GM12878 (cell line): ENCODE measurements at regions not wholly inside any gene's neighbourhood (a gene's known extent, or its start where the extent isn't known, plus 50 kb on each side); places are given as distances from the start of the nearest gene placed in this dataset.

Experiments
- ATAC-seq: fragments of 200-7000 bp; cut with Tn5 transposase; 3 replicates; pipeline ENCODE4 v1.9.1; 2020; ENCODE audit warnings: mild to moderate bottlenecking, moderate library complexity
- BruUV-seq: library from RNA; stranded (reverse); fragments of 400-500 nt; replicated peaks from 2 replicates; lab custom pipeline; 2021; lab: Mats Ljungman, UMichigan
- CTCF ChIA-PET: fragments of 300-600 bp; sonication (Branson Sonifier 250); formaldehyde crosslinking; extraction: SDS; loops from one replicate; lab custom pipeline; 2021; ENCODE audit warnings: inconsistent platforms; lab: Yijun Ruan, JAX
- POLR2A ChIA-PET: fragments of 350-600 bp; formaldehyde crosslinking; extraction: SDS; loops from one replicate; lab custom pipeline; 2021; ENCODE audit warnings: inconsistent platforms; lab: Charles Lee
- RAD21 ChIA-PET: fragments of 300-600 bp; sonication (Branson Sonifier 250); formaldehyde crosslinking; loops from one replicate; lab custom pipeline; 2023; ENCODE audit warnings: antibody characterized with exemption; ENCODE audit not compliant: unreplicated experiment; lab: Charles Lee
- SMC1A ChIA-PET: fragments of 300-600 bp; sonication (Branson Sonifier 250); formaldehyde crosslinking; loops from one replicate; lab custom pipeline; 2023; ENCODE audit not compliant: unreplicated experiment, uncharacterized antibody; lab: Charles Lee
- DNase-seq: peaks from one replicate; pipeline ENCODE4 v3.0.0-alpha.2; 2011; ENCODE audit warnings: low read depth, low spot score
- FAIRE-seq: peaks from 3 replicates; lab custom pipeline; 2011; peaks lifted over from hg19 to GRCh38; lab: Jason Lieb, UNC
- H2AFZ ChIP-seq: 2 replicates; pipeline ENCODE4 v1.6.0; 2011; ENCODE audit warnings: low read depth, low read length, control low read depth; ENCODE audit not compliant: control insufficient read depth
- H3K27ac ChIP-seq: 2 replicates; pipeline ENCODE4 v1.5.1; 2011; ENCODE audit warnings: control low read depth; ENCODE audit not compliant: control insufficient read depth, insufficient read depth
- H3K27me3 ChIP-seq, 2 experiments: replicated peaks in 1 of 2; 2 replicates each; pipeline versions ENCODE4 v1.6.0 to v1.6.1; 2011; ENCODE audit warnings: low read length in 1 of 2; ENCODE audit not compliant: control insufficient read depth in 2 of 2, insufficient read depth in 2 of 2
- H3K36me3 ChIP-seq, 2 experiments: 2 replicates each; pipeline ENCODE4 v1.5.1; 2011; ENCODE audit warnings: low read length in 1 of 2; ENCODE audit not compliant: control insufficient read depth in 2 of 2, insufficient read depth in 2 of 2
- H3K4me1 ChIP-seq: 2 replicates; pipeline ENCODE4 v1.6.1; 2011; ENCODE audit warnings: mild to moderate bottlenecking, low read length, moderate library complexity, mixed read lengths; ENCODE audit not compliant: control insufficient read depth, insufficient read depth
- H3K4me2 ChIP-seq: 2 replicates; pipeline ENCODE4 v1.6.0; 2011; ENCODE audit warnings: control low read depth; ENCODE audit not compliant: control insufficient read depth, insufficient read depth
- H3K4me3 ChIP-seq: fragments of 200-600 bp; sonication (generic); 2 replicates; pipeline ENCODE4 v1.5.1; 2016
- H3K79me2 ChIP-seq: 2 replicates; pipeline ENCODE4 v1.6.0; 2011; ENCODE audit warnings: low read length; ENCODE audit not compliant: control insufficient read depth, insufficient read depth
- H3K9ac ChIP-seq: 2 replicates; pipeline ENCODE4 v1.8.0; 2011; ENCODE audit warnings: low read length, control low read depth, mixed read lengths; ENCODE audit not compliant: control insufficient read depth, insufficient read depth
- H3K9me3 ChIP-seq: replicated peaks from 3 replicates; pipeline ENCODE4 v1.5.1; 2011; ENCODE audit warnings: mild to moderate bottlenecking, low read length; ENCODE audit not compliant: control insufficient read depth, insufficient read depth
- H4K20me1 ChIP-seq: 2 replicates; pipeline ENCODE4 v1.6.0; 2011; ENCODE audit not compliant: control insufficient read depth, insufficient read depth
- EGR1 ChIP-seq, 2 experiments: IDR thresholded peaks; 1 replicate in 1 of 2; 2 replicates in 1 of 2; pipeline ENCODE4 v1.6.1; 2011 to 2012; ENCODE audit warnings: low read depth in 2 of 2, low read length in 2 of 2, borderline replicate concordance in 1 of 2, mild to moderate bottlenecking in 1 of 2, moderate library complexity in 1 of 2
- MEF2B ChIP-seq: fragments of 450-650 bp; IDR thresholded peaks from 2 replicates; pipeline ENCODE4 v1.6.1; 2018; ENCODE audit warnings: mild to moderate bottlenecking, moderate library complexity; ENCODE audit not compliant: partially characterized antibody, poor library complexity, severe bottlenecking
- SMAD1 ChIP-seq: fragments of 450-650 bp; IDR thresholded peaks from 2 replicates; pipeline ENCODE4 v1.6.1; 2018; ENCODE audit warnings: mild to moderate bottlenecking, low read depth; ENCODE audit not compliant: partially characterized antibody
- ZNF687 ChIP-seq: fragments of 450-650 bp; IDR thresholded peaks from 2 replicates; pipeline ENCODE4 v1.6.1; 2017; ENCODE audit warnings: mild to moderate bottlenecking, moderate library complexity
- WGBS: methylation state at CpG from one replicate; pipeline ENCODE4 v1.1.6; 2016; ENCODE audit warnings: low lambda C conversion rate; ENCODE audit not compliant: insufficient replicate concordance, insufficient coverage; ENCODE audit errors: missing lambda C conversion rate; 5-methylcytosine and 5-hydroxymethylcytosine counted together
- in situ Hi-C: fragments of 300-500 bp; cut with MboI; formaldehyde crosslinking; loops from 9 replicates; pipeline ENCODE4 v1.14.3; 2018; ENCODE audit warnings: mixed read lengths
- intact Hi-C: fragments of 100-400 bp; cut with micrococcal nuclease; formaldehyde crosslinking; loops from one replicate; pipeline ENCODE4 v1.14.2; 2022; ENCODE audit not compliant: unreplicated experiment

DNA sequence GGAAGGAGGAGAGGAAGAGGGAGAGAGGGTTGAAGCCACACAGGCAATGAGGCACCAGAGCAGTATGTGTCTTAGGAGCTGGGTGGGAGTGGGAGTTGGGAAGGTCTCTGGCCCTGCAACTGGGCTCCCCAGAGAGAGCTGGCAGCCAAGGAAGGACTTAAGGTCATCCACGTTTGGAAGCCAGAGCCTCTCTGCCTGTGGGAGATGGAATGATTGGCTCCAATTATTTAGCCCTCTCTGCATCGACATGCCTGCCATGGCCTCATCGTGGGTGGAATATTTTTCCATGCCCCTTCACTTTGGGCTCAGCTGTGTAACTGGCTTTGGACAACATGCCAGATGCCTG is 478.5 kb downstream of the RPS24 start (continued):
- TF ChIP-seq SMAD1 (no peak), EGR1 (IDR thresholded peaks at IDR 0.05; ENCODE audit: borderline replicate concordance in 1 of 2, low read depth in 2 of 2, low read length in 2 of 2) (no peak)

GRCh38 chr10:78513330-78513729 is 479.7 kb downstream of the RPS24 start:
- H4K20me1 ChIP-seq = no peaks in the 10 kb centered on the region
- no peak overlapping the region for H2AFZ ChIP-seq
- ChIA-PET RAD21 (interaction anchor here (0.8 kb wide), 1 partner anchor 145 kb away, joined by 3 read pairs; no protein-coding TSS in a partner anchor), CTCF (no interaction called here), POLR2A (no interaction called here), SMC1A (no interaction called here)
- no peak overlapping the region for H3K4me2 ChIP-seq
- H3K36me3 ChIP-seq = no peaks in the 10 kb centered on the region
- H3K9me3 ChIP-seq = no peaks in the 10 kb centered on the region
- FAIRE-seq = no peak
- H3K27ac ChIP-seq = no peak overlapping the region
- in situ Hi-C loops (no loop called here), intact Hi-C loops (no loop called here)
- 0% methylated on average over 2 of the region's 2 CpGs for WGBS
- DNase-seq = no peak
- no peaks in the 10 kb centered on the region for H3K4me1 ChIP-seq
- no peak overlapping the region for H3K9ac ChIP-seq
- H3K79me2 ChIP-seq = no peaks in the 10 kb centered on the region
- BruUV-seq = no TSS peak
- H3K4me3 ChIP-seq = no peak overlapping the region
- TF ChIP-seq MEF2B (no peak), ZNF687 (no peak)
- H3K27me3 ChIP-seq = no peaks in the 10 kb centered on the region; a peak in 2 of 4 replicates
- ATAC-seq = no peak
